Smooth muscle cell (in vitro differentiated cells): ENCODE measurements at regions not wholly inside any gene's neighbourhood (a gene's known extent, or its start where the extent isn't known, plus 50 kb on each side); places are given as distances from the start of the nearest gene placed in this dataset.

Experiments
- DNase-seq: peaks from one replicate; lab custom pipeline; 2025; ENCODE audit not compliant: unreplicated experiment; lab: John Stamatoyannopoulos, UW
- H2AFZ ChIP-seq: fragments of 200-600 bp; sonication (generic); 2 replicates; pipeline ENCODE4 v1.6.0; 2016; ENCODE audit warnings: antibody characterized with exemption, low read depth, mild to moderate bottlenecking
- H3F3A ChIP-seq: fragments of 200-600 bp; sonication (generic); 2 replicates; pipeline ENCODE4 v1.6.0; 2017; ENCODE audit warnings: antibody characterized with exemption, low read depth
- H3K27ac ChIP-seq: fragments of 200-600 bp; sonication (generic); 2 replicates; pipeline ENCODE4 v1.5.1; 2016; ENCODE audit warnings: low read depth, mild to moderate bottlenecking
- H3K27me3 ChIP-seq: fragments of 200-600 bp; sonication (generic); 2 replicates; pipeline ENCODE4 v1.6.1; 2016; ENCODE audit warnings: low read depth, mild to moderate bottlenecking
- H3K36me3 ChIP-seq: fragments of 200-600 bp; sonication (generic); 2 replicates; pipeline ENCODE4 v1.5.1; 2016; ENCODE audit warnings: low read depth
- H3K4me1 ChIP-seq: fragments of 200-600 bp; sonication (generic); 2 replicates; pipeline ENCODE4 v1.5.1; 2016; ENCODE audit warnings: low read depth
- H3K4me2 ChIP-seq: fragments of 200-600 bp; sonication (generic); 2 replicates; pipeline ENCODE4 v1.6.0; 2016; ENCODE audit warnings: mild to moderate bottlenecking
- H3K4me3 ChIP-seq: fragments of 200-600 bp; sonication (generic); 2 replicates; pipeline ENCODE4 v1.5.1; 2016; ENCODE audit warnings: mild to moderate bottlenecking
- H3K79me2 ChIP-seq: fragments of 200-600 bp; sonication (generic); 2 replicates; pipeline ENCODE4 v1.6.0; 2016; ENCODE audit warnings: low read depth, mild to moderate bottlenecking
- H3K9ac ChIP-seq: fragments of 200-600 bp; sonication (generic); 2 replicates; pipeline ENCODE4 v1.6.0; 2016; ENCODE audit warnings: low read depth
- H3K9me3 ChIP-seq: fragments of 200-600 bp; sonication (generic); replicated peaks from 2 replicates; pipeline ENCODE4 v1.5.1; 2016; ENCODE audit warnings: low read depth
- H4K20me1 ChIP-seq: fragments of 200-600 bp; sonication (generic); 2 replicates; pipeline ENCODE4 v1.6.0; 2016; ENCODE audit warnings: low read depth
- WGBS: methylation state at CpG from one replicate; pipeline ENCODE4 v1.1.7; 2016; ENCODE audit warnings: low lambda C conversion rate; 5-methylcytosine and 5-hydroxymethylcytosine counted together
- TF ChIP-seq, protein P1 (sequence below): fragments of 200-600 bp; sonication (generic); IDR thresholded peaks from 2 replicates; pipeline ENCODE4 v1.5.1; 2017; ENCODE audit warnings: borderline replicate concordance, mild to moderate bottlenecking, antibody characterized with exemption; ENCODE audit not compliant: insufficient read depth, poor library complexity, severe bottlenecking

DNA sequence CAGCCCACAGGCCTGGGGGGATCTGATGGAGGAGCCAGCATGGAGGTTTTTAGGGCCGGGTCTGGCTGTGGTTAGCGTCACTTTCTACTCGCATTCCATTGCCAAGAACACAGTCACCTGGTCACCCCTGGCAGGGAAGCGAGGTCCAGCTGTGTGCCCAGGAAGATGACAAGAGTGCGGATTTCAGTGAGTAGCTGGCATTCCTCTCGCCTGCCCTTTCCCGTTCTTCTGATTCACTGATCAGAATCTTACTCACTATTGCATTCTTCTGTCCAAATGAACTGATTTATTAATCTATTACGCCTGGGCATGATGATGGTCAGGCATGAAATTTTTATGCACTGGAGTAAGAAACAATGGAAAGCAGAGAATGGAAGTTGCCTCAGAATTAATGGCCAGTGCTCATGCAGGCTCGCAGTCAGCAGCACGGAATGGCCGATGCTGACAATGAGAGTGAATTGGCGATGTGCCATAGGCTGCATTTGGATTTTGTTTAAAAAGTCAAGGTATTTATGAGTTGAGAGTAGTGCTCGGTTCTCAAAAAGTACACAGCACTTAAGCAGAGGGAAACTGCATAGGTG is 76.4 kb upstream of the MGAT5 start:
- Histone ChIP-seq H3K27ac (no peak overlapping the region), H3K36me3 (no peaks in the 10 kb centered on the region), H3K9me3 (no peaks in the 10 kb centered on the region), H3F3A (no peaks in the 10 kb centered on the region), H3K79me2 (peaks cover 11% of the 10 kb centered on the region), H3K4me3 (no peak overlapping the region), H2AFZ (no peak overlapping the region), H3K9ac (no peak overlapping the region), H3K4me1 (no peaks in the 10 kb centered on the region), H3K27me3 (no peaks in the 10 kb centered on the region), H4K20me1 (peaks cover 88% of the 10 kb centered on the region), H3K4me2 (no peak overlapping the region)
- no peak for DNase-seq
- TF ChIP-seq, protein P1, sequence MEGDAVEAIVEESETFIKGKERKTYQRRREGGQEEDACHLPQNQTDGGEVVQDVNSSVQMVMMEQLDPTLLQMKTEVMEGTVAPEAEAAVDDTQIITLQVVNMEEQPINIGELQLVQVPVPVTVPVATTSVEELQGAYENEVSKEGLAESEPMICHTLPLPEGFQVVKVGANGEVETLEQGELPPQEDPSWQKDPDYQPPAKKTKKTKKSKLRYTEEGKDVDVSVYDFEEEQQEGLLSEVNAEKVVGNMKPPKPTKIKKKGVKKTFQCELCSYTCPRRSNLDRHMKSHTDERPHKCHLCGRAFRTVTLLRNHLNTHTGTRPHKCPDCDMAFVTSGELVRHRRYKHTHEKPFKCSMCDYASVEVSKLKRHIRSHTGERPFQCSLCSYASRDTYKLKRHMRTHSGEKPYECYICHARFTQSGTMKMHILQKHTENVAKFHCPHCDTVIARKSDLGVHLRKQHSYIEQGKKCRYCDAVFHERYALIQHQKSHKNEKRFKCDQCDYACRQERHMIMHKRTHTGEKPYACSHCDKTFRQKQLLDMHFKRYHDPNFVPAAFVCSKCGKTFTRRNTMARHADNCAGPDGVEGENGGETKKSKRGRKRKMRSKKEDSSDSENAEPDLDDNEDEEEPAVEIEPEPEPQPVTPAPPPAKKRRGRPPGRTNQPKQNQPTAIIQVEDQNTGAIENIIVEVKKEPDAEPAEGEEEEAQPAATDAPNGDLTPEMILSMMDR = no peak
- WGBS = 89% methylated on average over 13 of the region's 13 CpGs

DNA sequence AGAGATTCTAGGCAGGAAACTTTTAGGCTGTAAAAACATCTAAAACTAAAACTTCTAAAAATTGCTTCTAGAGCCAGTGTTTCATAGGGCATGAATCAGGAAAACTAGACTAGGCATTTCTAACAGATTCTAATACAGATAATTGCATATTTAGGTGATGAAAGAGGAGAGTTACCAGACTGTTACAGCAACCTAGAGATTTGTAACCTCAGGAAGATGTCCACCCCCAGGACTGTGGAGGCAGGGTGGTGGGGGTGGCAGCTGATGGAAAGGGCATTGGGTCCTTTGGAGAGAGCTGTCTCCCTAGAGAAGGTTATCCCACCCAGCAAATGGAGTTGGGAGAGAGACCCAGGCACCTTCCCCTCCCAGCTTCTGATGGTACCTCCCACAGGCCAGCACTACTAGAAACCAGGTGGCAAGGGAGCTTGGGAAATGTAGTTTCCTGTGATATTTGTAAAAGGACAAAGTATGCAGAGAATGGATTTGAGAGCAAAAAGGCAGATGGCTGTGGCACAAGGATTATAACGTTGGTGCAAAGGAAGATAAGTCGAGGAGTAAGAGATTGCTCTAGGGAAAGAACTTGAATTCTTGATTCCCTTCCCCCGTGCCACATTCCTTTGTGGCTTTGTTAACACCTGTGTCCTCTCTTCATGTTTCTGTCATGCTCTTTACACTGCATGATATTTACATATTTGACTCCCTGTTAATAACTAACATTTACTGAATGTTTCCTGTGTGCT is 75.6 kb upstream of the MGAT5 start:
- WGBS = 69% methylated on average over 3 of the region's 3 CpGs
- Histone ChIP-seq H2AFZ (no peak overlapping the region), H3K9me3 (no peaks in the 10 kb centered on the region), H3K27me3 (no peaks in the 10 kb centered on the region), H3K4me2 (no peak overlapping the region), H3K4me1 (no peaks in the 10 kb centered on the region), H3K27ac (no peak overlapping the region), H3F3A (no peaks in the 10 kb centered on the region), H3K36me3 (no peaks in the 10 kb centered on the region), H3K79me2 (peaks cover 11% of the 10 kb centered on the region), H4K20me1 (peaks cover 87% of the 10 kb centered on the region), H3K9ac (no peak overlapping the region), H3K4me3 (no peak overlapping the region)
- TF ChIP-seq, protein P1 = no peak
- DNase-seq = no peak

DNA sequence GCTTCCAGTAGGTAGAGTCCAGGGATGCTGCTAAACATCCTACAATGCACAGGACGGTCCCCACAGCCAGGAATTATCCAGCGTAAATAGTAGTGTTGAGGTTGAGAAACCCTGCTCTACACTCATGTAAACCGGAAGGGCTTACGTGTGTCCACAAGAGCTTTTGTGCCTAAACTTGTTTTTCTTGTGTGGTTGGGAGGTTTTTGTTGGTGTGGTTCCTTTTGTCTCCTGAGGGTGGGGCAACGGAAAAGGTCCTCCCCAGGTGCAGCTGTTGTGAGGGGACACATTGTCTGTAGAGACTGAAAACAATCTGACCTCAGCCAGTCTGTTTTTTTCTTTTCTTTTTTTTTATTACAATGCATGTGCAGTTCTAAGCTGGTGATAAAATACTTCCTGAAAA is 72.7 kb upstream of the MGAT5 start:
- TF ChIP-seq, protein P1 = no peak
- Histone ChIP-seq H2AFZ (no peak overlapping the region), H3K4me1 (no peaks in the 10 kb centered on the region), H3K36me3 (no peaks in the 10 kb centered on the region), H3K9me3 (no peaks in the 10 kb centered on the region), H3K27ac (no peak overlapping the region), H3K79me2 (no peaks in the 10 kb centered on the region), H3K4me3 (no peak overlapping the region), H3K9ac (no peak overlapping the region), H4K20me1 (peaks cover 86% of the 10 kb centered on the region), H3K27me3 (no peaks in the 10 kb centered on the region), H3K4me2 (no peak overlapping the region), H3F3A (no peaks in the 10 kb centered on the region)
- no peak for DNase-seq
- 74% methylated on average over 5 of the region's 5 CpGs for whole genome bisulfite sequencing

DNA sequence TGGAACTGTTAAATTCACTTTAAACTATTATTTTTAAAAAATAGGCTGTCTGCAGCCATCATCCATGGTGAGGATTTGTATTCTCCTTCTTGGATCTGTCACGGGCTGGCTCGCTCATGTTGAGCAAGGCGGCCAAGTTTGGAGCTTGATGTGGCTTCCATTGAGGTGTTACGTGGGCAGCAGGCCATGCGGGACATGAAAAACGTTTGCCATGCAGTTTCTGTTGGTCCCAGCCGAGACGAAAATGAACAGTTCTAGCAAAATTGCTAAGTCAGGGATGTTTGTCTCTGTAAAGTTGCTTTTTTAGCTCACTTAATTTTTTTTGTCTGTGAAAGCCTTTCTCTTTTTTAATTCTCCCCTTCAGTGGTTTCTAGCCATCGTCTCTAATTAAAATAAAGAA is 70.2 kb upstream of the MGAT5 start:
- Histone ChIP-seq H3K4me2 (no peak overlapping the region), H3K9me3 (no peaks in the 10 kb centered on the region), H3K27ac (no peak overlapping the region), H3K27me3 (no peaks in the 10 kb centered on the region), H2AFZ (no peak overlapping the region), H3K4me3 (no peak overlapping the region), H3K9ac (no peak overlapping the region), H3K4me1 (no peaks in the 10 kb centered on the region), H3K79me2 (no peaks in the 10 kb centered on the region), H3F3A (no peaks in the 10 kb centered on the region), H4K20me1 (peaks cover 95% of the 10 kb centered on the region), H3K36me3 (no peaks in the 10 kb centered on the region)
- WGBS = 92% methylated on average over 9 of the region's 9 CpGs
- DNase-seq = no peak
- TF ChIP-seq, protein P1 = no peak
